ENCODE measurements at regions not wholly inside any gene's neighbourhood (a gene's known extent, or its start where the extent isn't known, plus 50 kb on each side); places are given as distances from the start of the nearest gene placed in this dataset.

DNA sequence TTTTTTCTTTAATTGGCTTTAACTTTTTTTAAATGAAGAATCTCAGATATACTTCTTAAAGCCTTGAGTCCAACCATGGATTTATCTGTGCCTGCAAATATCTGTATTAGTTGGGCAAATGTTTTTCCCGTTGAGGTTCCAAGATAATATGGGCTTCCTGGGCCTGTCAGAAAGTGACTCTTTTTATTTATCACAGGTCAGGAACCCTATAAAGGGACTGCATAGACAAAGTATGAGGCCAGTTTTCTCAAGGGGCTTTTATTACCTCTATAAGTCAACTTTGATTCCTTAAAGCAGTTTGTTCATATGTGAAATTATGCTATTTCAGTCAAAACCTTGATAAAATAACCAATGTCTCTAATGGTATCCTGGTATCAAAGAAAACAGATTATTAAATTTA lies 80.2 kb upstream of the BMP2K start:
- TF ChIP-seq GATA2 (IDR thresholded peaks at IDR 0.05; ENCODE audit: insufficient read depth, insufficient read length, low read depth, low read length) = no peak
- no peak for TF ChIP-seq POLR2AphosphoS5 (IDR thresholded peaks at IDR 0.05; ENCODE audit: insufficient read depth, low read depth, low read length)
- TF ChIP-seq FOS (IDR thresholded peaks at IDR 0.05; ENCODE audit: borderline replicate concordance, insufficient read depth, low read length) = no peak
- TF ChIP-seq POLR2A (IDR thresholded peaks at IDR 0.05; ENCODE audit: low read depth, low read length) = no peak
- no peak for TF ChIP-seq JUN (IDR thresholded peaks at IDR 0.05; ENCODE audit: borderline replicate concordance, insufficient read depth, insufficient read length, low read depth)
- no peak for TF ChIP-seq EZH2 (IDR thresholded peaks at IDR 0.05; ENCODE audit: borderline replicate concordance, low read depth, low read length, severe bottlenecking)
- no peak for TF ChIP-seq MYC (IDR thresholded peaks at IDR 0.05; ENCODE audit: low read depth, low read length)
- no peak for TF ChIP-seq CTCF (IDR thresholded peaks at IDR 0.05; ENCODE audit: extremely low read depth in 1 of 2, insufficient read depth in 1 of 2, low read depth in 1 of 2, low read length in 2 of 2)
- TF ChIP-seq, protein P1, sequence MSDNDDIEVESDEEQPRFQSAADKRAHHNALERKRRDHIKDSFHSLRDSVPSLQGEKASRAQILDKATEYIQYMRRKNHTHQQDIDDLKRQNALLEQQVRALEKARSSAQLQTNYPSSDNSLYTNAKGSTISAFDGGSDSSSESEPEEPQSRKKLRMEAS (IDR thresholded peaks at IDR 0.05; ENCODE audit: insufficient read depth, insufficient read length) = no peak
- dilution Hi-C loops (cut with MboI; ENCODE audit: extremely low pct_ligation_motif_present, low sequenced_read_pairs) (no loop called here), intact Hi-C loops (cut with micrococcal nuclease) (no loop called here)
- no peaks in the 10 kb centered on the region for H3K9me1 ChIP-seq (replicated peaks; ENCODE audit: control insufficient read depth, extremely low read depth, insufficient read depth, low read length)
- no peak overlapping the region for H3K9ac ChIP-seq (replicated peaks; ENCODE audit: extremely low read depth, insufficient read depth, low read length)
- no peak for FAIRE-seq
- H3K79me2 ChIP-seq (ENCODE audit: control insufficient read depth, insufficient read depth, low read length) = no peaks in the 10 kb centered on the region
- no peak overlapping the region for H3K4me2 ChIP-seq (ENCODE audit: insufficient read depth, low read length)
- no peak overlapping the region for H3K4me3 ChIP-seq (replicated peaks in 1 of 3; ENCODE audit: insufficient read depth in 1 of 3, low read depth in 1 of 3, low read length in 3 of 3)
- no peak overlapping the region for H3K27ac ChIP-seq (ENCODE audit: insufficient read depth, low read depth, low read length)
- no TSS peak for BruUV-seq (replicated peaks)
- no peaks in the 10 kb centered on the region for H3K9me3 ChIP-seq (replicated peaks; ENCODE audit: control insufficient read depth, insufficient read depth, low read length)
- DNase-seq (ENCODE audit: low read depth, low spot score) = no peak
- CTCF ChIA-PET = interaction anchor here (1.1 to 1.3 kb wide), 2 partner anchors 9 to 12 kb away, joined by 3 to 4 read pairs; no protein-coding TSS in a partner anchor
- H2AFZ ChIP-seq (ENCODE audit: low read depth, low read length) = no peak overlapping the region
- H3K36me3 ChIP-seq (ENCODE audit: control insufficient read depth in 2 of 2, extremely low read depth in 1 of 2, insufficient read depth in 2 of 2, low read length in 2 of 2) = no peaks in the 10 kb centered on the region
- POLR2A ChIA-PET = no interaction called here
- no peaks in the 10 kb centered on the region for H3K27me3 ChIP-seq (ENCODE audit: control insufficient read depth in 2 of 2, insufficient read depth in 2 of 2, low read length in 2 of 2)
- no peaks in the 10 kb centered on the region for H3K4me1 ChIP-seq (ENCODE audit: control insufficient read depth, extremely low read depth, insufficient read depth, low read length)
- no peaks in the 10 kb centered on the region for H4K20me1 ChIP-seq (replicated peaks; ENCODE audit: control insufficient read depth, extremely low read depth, insufficient read depth, low read length)

Data from endothelial cell of umbilical vein (primary cell).